Left lobe of liver (tissue), 2 donors: ENCODE measurements at regions not wholly inside any gene's neighbourhood (a gene's known extent, or its start where the extent isn't known, plus 50 kb on each side); places are given as distances from the start of the nearest gene placed in this dataset.

Experiments used
- ATAC-seq: fragments of 200-7000 bp; cut with Tn5 transposase; one replicate; pipeline ENCODE4 v1.9.1; 2020; ENCODE audit warnings: mild to moderate bottlenecking, moderate library complexity
- DNase-seq: peaks from one replicate; pipeline ENCODE4 v3.0.0-alpha.2; 2020; ENCODE audit warnings: low spot score
- donor health status: DM: no; HTN: no; CAD: no; lungs with moderate emphysema.
- donor health status: DM: no; HTN: yes; CAD: no.

GRCh38 chr15:85974742-85975141 is 104.9 kb upstream of the AGBL1 start:
- no peak for DNase-seq
- ATAC-seq, result no peak

- DNase-seq, result no peak
These were observed 103.6 kb upstream of the AGBL1 start for GRCh38 chr15:85976102-85976501.

GRCh38 chr15:85976986-85977385 is 102.7 kb upstream of the AGBL1 start:
- ATAC-seq (no peak), DNase-seq (no peak)

More at GRCh38 chr15:85976102-85976501, 103.6 kb upstream of the AGBL1 start:
- ATAC-seq, result no peak

GRCh38 chr15:85977586-85977985 is 102.1 kb upstream of the AGBL1 start:
- DNase-seq (no peak), ATAC-seq (no peak)

- ATAC-seq, result no peak
- DNase-seq, result no peak
These were observed 99.7 kb upstream of the AGBL1 start for GRCh38 chr15:85979929-85980328.

GRCh38 chr15:85980946-85981345 is 98.7 kb upstream of the AGBL1 start:
- no peak for ATAC-seq

GRCh38 chr15:85984241-85984640 is 95.4 kb upstream of the AGBL1 start:
- DNase-seq (no peak), ATAC-seq (no peak)

More at GRCh38 chr15:85980946-85981345, 98.7 kb upstream of the AGBL1 start:
- no peak for DNase-seq

- DNase-seq, result no peak
These were observed 93.6 kb upstream of the AGBL1 start for GRCh38 chr15:85986116-85986515.

GRCh38 chr15:85986741-85987140 is 92.9 kb upstream of the AGBL1 start:
- DNase-seq (no peak), ATAC-seq (no peak)

More at GRCh38 chr15:85986116-85986515, 93.6 kb upstream of the AGBL1 start:
- ATAC-seq, result no peak

- ATAC-seq, result no peak
- no peak for DNase-seq
These were observed 90.9 kb upstream of the AGBL1 start for GRCh38 chr15:85988741-85989140.

GRCh38 chr15:85992224-85992623 is 87.4 kb upstream of the AGBL1 start:
- no peak for ATAC-seq
- no peak for DNase-seq

- DNase-seq (no peak), ATAC-seq (no peak)
These were observed 86.6 kb upstream of the AGBL1 start for GRCh38 chr15:85993116-85993515.

GRCh38 chr15:85997618-85998017 is 82.1 kb upstream of the AGBL1 start:
- DNase-seq, result no peak
- no peak for ATAC-seq

- DNase-seq (no peak), ATAC-seq (no peak)
These were observed 80.0 kb upstream of the AGBL1 start for GRCh38 chr15:85999658-86000057.

- no peak for DNase-seq
- no peak for ATAC-seq
These were observed 78.5 kb upstream of the AGBL1 start for GRCh38 chr15:86001200-86001599.

- DNase-seq, result no peak
- no peak for ATAC-seq
These were observed 77.2 kb upstream of the AGBL1 start for GRCh38 chr15:86002444-86002843.

- no peak for ATAC-seq
- no peak for DNase-seq
These were observed 75.6 kb upstream of the AGBL1 start for GRCh38 chr15:86004061-86004460.

GRCh38 chr15:86006546-86006945 is 73.1 kb upstream of the AGBL1 start:
- ATAC-seq, result no peak

GRCh38 chr15:86009727-86010126 is 69.9 kb upstream of the AGBL1 start:
- no peak for DNase-seq
- ATAC-seq, result no peak

More at GRCh38 chr15:86006546-86006945, 73.1 kb upstream of the AGBL1 start:
- no peak for DNase-seq

GRCh38 chr15:86010398-86010797 is 69.3 kb upstream of the AGBL1 start:
- peak; percentile 98 for ATAC-seq
- DNase-seq, result peak; percentile 69

GRCh38 chr15:86010891-86011290 is 68.8 kb upstream of the AGBL1 start:
- no peak for ATAC-seq
- DNase-seq, result no peak

GRCh38 chr15:86014016-86014415 is 65.7 kb upstream of the AGBL1 start:
- DNase-seq (no peak), ATAC-seq (no peak)

GRCh38 chr15:86016750-86017149 is 62.9 kb upstream of the AGBL1 start:
- ATAC-seq (no peak), DNase-seq (no peak)

GRCh38 chr15:86018679-86019078 is 61.0 kb upstream of the AGBL1 start:
- ATAC-seq (no peak), DNase-seq (no peak)
